ENCODE measurements at regions not wholly inside any gene's neighbourhood (a gene's known extent, or its start where the extent isn't known, plus 50 kb on each side); places are given as distances from the start of the nearest gene placed in this dataset.

GRCh38 chr5:174234388-174234787 lies 188.9 kb downstream of the NSG2 start:
- Mint-ChIP-seq H3K36me3 (ENCODE audit: low read depth) (no peaks in the 10 kb centered on the region), H3K4me1 (no peaks in the 10 kb centered on the region), H3K27me3 (ENCODE audit: low read depth) (no peaks in the 10 kb centered on the region), H3K27ac (ENCODE audit: unreplicated experiment) (no peak overlapping the region), H3K4me3 (no peak overlapping the region), H3K9me3 (peaks cover 3% of the 10 kb centered on the region)
- no peak for TF ChIP-seq CTCF (conservative IDR thresholded peaks at IDR 0.05)
- no peak for DNase-seq (ENCODE audit: low read depth, low spot score)

GRCh38 chr5:174235221-174236011 lies 189.9 kb downstream of the NSG2 start:
- no peaks in the 10 kb centered on the region for H3K27me3 Mint-ChIP-seq (ENCODE audit: low read depth)
- no peak for TF ChIP-seq CTCF (conservative IDR thresholded peaks at IDR 0.05)
- no peak overlapping the region for H3K27ac Mint-ChIP-seq (ENCODE audit: unreplicated experiment)
- no peaks in the 10 kb centered on the region for H3K36me3 Mint-ChIP-seq (ENCODE audit: low read depth)
- H3K4me1 Mint-ChIP-seq: no peaks in the 10 kb centered on the region
- no peak for DNase-seq (ENCODE audit: low read depth, low spot score)
- peaks cover 4% of the 10 kb centered on the region for H3K9me3 Mint-ChIP-seq
- no peak overlapping the region for H3K4me3 Mint-ChIP-seq

GRCh38 chr5:174236070-174236469 lies 190.6 kb downstream of the NSG2 start:
- H3K4me1 Mint-ChIP-seq: no peaks in the 10 kb centered on the region
- H3K27ac Mint-ChIP-seq (ENCODE audit: unreplicated experiment): no peak overlapping the region
- no peaks in the 10 kb centered on the region for H3K27me3 Mint-ChIP-seq (ENCODE audit: low read depth)
- no peak for TF ChIP-seq CTCF (conservative IDR thresholded peaks at IDR 0.05)
- H3K36me3 Mint-ChIP-seq (ENCODE audit: low read depth): no peaks in the 10 kb centered on the region
- no peak for DNase-seq (ENCODE audit: low read depth, low spot score)
- no peak overlapping the region for H3K4me3 Mint-ChIP-seq
- H3K9me3 Mint-ChIP-seq: peaks cover 4% of the 10 kb centered on the region

GRCh38 chr5:174239718-174240117 lies 194.2 kb downstream of the NSG2 start:
- H3K4me1 Mint-ChIP-seq: no peaks in the 10 kb centered on the region

GRCh38 chr5:174242573-174242972 lies 197.1 kb downstream of the NSG2 start:
- no peak for TF ChIP-seq CTCF (conservative IDR thresholded peaks at IDR 0.05)
- Mint-ChIP-seq H3K4me3 (no peak overlapping the region), H3K27me3 (ENCODE audit: low read depth) (peaks cover 9% of the 10 kb centered on the region), H3K36me3 (ENCODE audit: low read depth) (no peaks in the 10 kb centered on the region), H3K9me3 (peaks cover 4% of the 10 kb centered on the region), H3K27ac (ENCODE audit: unreplicated experiment) (no peak overlapping the region), H3K4me1 (no peaks in the 10 kb centered on the region)
- no peak for DNase-seq (ENCODE audit: low read depth, low spot score)

More at GRCh38 chr5:174239718-174240117, 194.2 kb downstream of the NSG2 start:
- TF ChIP-seq CTCF (conservative IDR thresholded peaks at IDR 0.05): no peak
- no peak for DNase-seq (ENCODE audit: low read depth, low spot score)
- Mint-ChIP-seq H3K9me3 (peaks cover 4% of the 10 kb centered on the region), H3K27me3 (ENCODE audit: low read depth) (peaks cover 5% of the 10 kb centered on the region), H3K27ac (ENCODE audit: unreplicated experiment) (no peak overlapping the region), H3K36me3 (ENCODE audit: low read depth) (no peaks in the 10 kb centered on the region), H3K4me3 (no peak overlapping the region)
